BJ (cell line): ENCODE measurements at regions not wholly inside any gene's neighbourhood (a gene's known extent, or its start where the extent isn't known, plus 50 kb on each side); places are given as distances from the start of the nearest gene placed in this dataset.

Source experiments
- CTCF ChIA-PET: fragments of 350-600 bp; formaldehyde crosslinking; extraction: SDS; loops from one replicate; lab custom pipeline; 2021; ENCODE audit warnings: antibody characterized with exemption, inconsistent platforms; lab: Yijun Ruan, JAX
- POLR2A ChIA-PET: fragments of 300-600 bp; sonication (Branson Sonifier 250); formaldehyde crosslinking; extraction: SDS; loops from one replicate; lab custom pipeline; 2021; ENCODE audit warnings: antibody characterized with exemption; lab: Charles Lee
- DNase-seq: peaks from one replicate; pipeline ENCODE4 v3.0.0-alpha.2; 2011; ENCODE audit warnings: low read depth
- H3K27me3 ChIP-seq: 2 replicates; pipeline ENCODE4 v1.6.0; 2011; ENCODE audit warnings: low read length; ENCODE audit not compliant: control insufficient read depth, insufficient read depth
- H3K36me3 ChIP-seq: 2 replicates; pipeline ENCODE4 v1.5.1; 2011; ENCODE audit warnings: low read length; ENCODE audit not compliant: control insufficient read depth, insufficient read depth
- H3K4me3 ChIP-seq: 2 replicates; pipeline ENCODE4 v1.5.1; 2011; ENCODE audit warnings: low read depth, mild to moderate bottlenecking, control low read depth, low read length
- CTCF ChIP-seq: IDR thresholded peaks from 2 replicates; pipeline ENCODE4 v1.5.1; 2011; ENCODE audit warnings: low read depth, mild to moderate bottlenecking, control low read depth, inconsistent platforms, low read length, moderate library complexity; ENCODE audit not compliant: insufficient read depth

GRCh38 chr11:15692739-15693138, 578.0 kb downstream of the INSC start:
- Histone ChIP-seq H3K4me3 (no peak overlapping the region), H3K36me3 (no peaks in the 10 kb centered on the region), H3K27me3 (no peaks in the 10 kb centered on the region)
- no peak for TF ChIP-seq CTCF
- DNase-seq, result no peak
- ChIA-PET CTCF (no interaction called here), POLR2A (no interaction called here)

DNA sequence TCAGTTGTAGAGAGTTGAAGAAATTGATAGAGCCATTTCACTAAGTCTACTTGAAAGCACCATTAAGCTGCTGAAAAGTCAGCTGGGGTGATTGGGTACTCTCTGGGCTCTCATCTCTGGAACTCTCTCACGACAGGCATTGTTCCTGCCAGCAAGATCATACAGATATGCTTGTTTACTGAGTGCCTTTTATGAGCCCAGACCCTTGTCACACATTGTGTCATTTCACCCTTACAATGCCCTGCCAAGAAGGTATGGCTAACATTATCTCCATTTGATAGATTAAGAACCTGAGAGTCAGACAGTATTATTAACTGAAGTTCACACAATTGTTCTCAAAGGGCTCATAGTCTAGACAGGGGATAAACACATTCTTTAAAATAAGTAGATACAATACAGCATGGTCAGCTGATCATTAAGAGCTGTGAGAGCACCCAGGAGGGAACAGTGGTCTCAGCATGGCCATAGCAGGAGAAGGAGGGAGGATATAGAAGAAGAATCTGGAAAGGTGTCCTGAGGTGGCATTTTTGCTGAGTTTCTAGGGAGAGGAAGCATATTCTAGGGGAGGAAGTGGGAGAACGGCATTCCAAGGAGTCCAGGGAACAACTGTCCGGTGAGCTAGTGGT, 580.5 kb downstream of the INSC start:
- Histone ChIP-seq H3K27me3 (no peaks in the 10 kb centered on the region), H3K36me3 (no peaks in the 10 kb centered on the region), H3K4me3 (no peak overlapping the region)
- no peak for TF ChIP-seq CTCF
- ChIA-PET CTCF (interaction anchor here (0.6 to 1.4 kb wide), 2 partner anchors 10 to 898 kb away, joined by 3 read pairs; no protein-coding TSS in a partner anchor), POLR2A (no interaction called here)
- DNase-seq, result no peak

GRCh38 chr11:15696069-15696468, 581.3 kb downstream of the INSC start:
- CTCF ChIA-PET, result no interaction called here
- POLR2A ChIA-PET, result no interaction called here
- no peak for TF ChIP-seq CTCF

GRCh38 chr11:15697437-15698236, 582.9 kb downstream of the INSC start:
- DNase-seq, result no peak
- POLR2A ChIA-PET, result no interaction called here
- TF ChIP-seq CTCF, result no peak
- CTCF ChIA-PET, result no interaction called here
- Histone ChIP-seq H3K27me3 (no peaks in the 10 kb centered on the region), H3K36me3 (no peaks in the 10 kb centered on the region), H3K4me3 (no peak overlapping the region)

More at GRCh38 chr11:15696069-15696468, 581.3 kb downstream of the INSC start:
- H3K36me3 ChIP-seq, result no peaks in the 10 kb centered on the region
- no peak overlapping the region for H3K4me3 ChIP-seq
- no peaks in the 10 kb centered on the region for H3K27me3 ChIP-seq
- DNase-seq, result no peak

DNA sequence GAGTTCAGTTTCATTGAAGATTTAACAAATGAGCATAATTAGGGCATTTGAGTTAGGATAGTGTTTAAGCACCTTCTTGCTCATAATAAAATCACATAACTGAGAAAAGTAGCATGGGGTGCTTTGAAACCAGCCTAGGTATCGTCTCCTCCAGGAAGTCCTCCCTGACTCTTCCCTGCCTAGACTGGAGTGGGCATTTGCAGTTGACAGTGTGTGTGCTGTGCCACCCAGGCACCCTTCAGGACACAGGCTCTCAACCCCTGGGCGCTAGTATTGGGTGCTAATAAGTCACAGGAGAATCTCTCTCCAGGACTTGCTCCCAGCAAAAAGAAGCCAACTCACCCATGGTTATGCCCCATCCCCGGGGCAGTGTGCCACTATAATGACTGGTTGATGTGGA, 584.1 kb downstream of the INSC start:
- POLR2A ChIA-PET, result no interaction called here
- CTCF ChIA-PET, result no interaction called here
- no peak overlapping the region for H3K4me3 ChIP-seq
- H3K36me3 ChIP-seq, result no peaks in the 10 kb centered on the region
- no peak for DNase-seq
- H3K27me3 ChIP-seq, result no peaks in the 10 kb centered on the region
- TF ChIP-seq CTCF, result no peak
